Spleen (tissue), 11 donors: ENCODE measurements at regions not wholly inside any gene's neighbourhood (a gene's known extent, or its start where the extent isn't known, plus 50 kb on each side); places are given as distances from the start of the nearest gene placed in this dataset.

Source experiments
- DNase-seq: peaks from one replicate; pipeline ENCODE4 v3.0.0-alpha.2; 2020
- H3K27ac ChIP-seq, 8 donors: fragments of 200-600 bp; sonication (generic) in 7 of 8; 1 replicate in 4 of 8; 2 replicates in 4 of 8; pipeline versions ENCODE4 v1.5.0 to v1.8.0; 2016 to 2021; ENCODE audit warnings: inconsistent platforms in 4 of 8, mild to moderate bottlenecking in 4 of 8, moderate library complexity in 1 of 8
- H3K27me3 ChIP-seq, 7 donors: fragments of 200-600 bp; sonication (generic) in 6 of 7; replicated peaks in 1 of 7; 1 replicate in 4 of 7; 2 replicates in 3 of 7; pipeline versions ENCODE4 v1.5.0 to v1.8.0; 2016 to 2021; ENCODE audit warnings: inconsistent platforms in 3 of 7, mild to moderate bottlenecking in 1 of 7
- H3K36me3 ChIP-seq, 6 donors: fragments of 200-600 bp; sonication (generic) in 5 of 6; 1 replicate in 4 of 6; 2 replicates in 2 of 6; pipeline versions ENCODE4 v1.5.0 to v1.8.0; 2016 to 2021; ENCODE audit warnings: inconsistent platforms in 2 of 6
- H3K4me1 ChIP-seq, 6 donors: fragments of 200-600 bp; sonication (generic) in 5 of 6; 1 replicate in 3 of 6; 2 replicates in 3 of 6; pipeline versions ENCODE4 v1.5.0 to v1.8.0; 2016 to 2021; ENCODE audit warnings: inconsistent platforms in 3 of 6
- H3K4me3 ChIP-seq, 8 donors: fragments of 200-600 bp; sonication (generic) in 7 of 8; 1 replicate in 4 of 8; 2 replicates in 4 of 8; pipeline versions ENCODE4 v1.5.0 to v1.8.0; 2016 to 2021; ENCODE audit warnings: inconsistent platforms in 4 of 8, mild to moderate bottlenecking in 4 of 8, moderate library complexity in 2 of 8
- H3K9me3 ChIP-seq, 8 donors: fragments of 200-600 bp; sonication (generic) in 7 of 8; 1 replicate in 4 of 8; 2 replicates in 4 of 8; pipeline versions ENCODE4 v1.5.0 to v1.8.0; 2016 to 2021; ENCODE audit warnings: inconsistent platforms in 4 of 8
- CTCF ChIP-seq, 11 experiments: fragments of 200-600 bp in 7 of 11; fragments of 450-650 bp in 4 of 11; sonication (generic) in 4 of 11; IDR thresholded peaks in 8 of 11; conservative IDR thresholded peaks in 3 of 11; 1 replicate in 7 of 11; 2 replicates in 4 of 11; pipeline versions ENCODE4 v1.4.0 to v1.8.0; 2016 to 2021; ENCODE audit warnings: antibody characterized with exemption in 11 of 11, inconsistent platforms in 4 of 11, mild to moderate bottlenecking in 1 of 11
- POLR2A ChIP-seq, 3 donors: fragments of 450-650 bp; IDR thresholded peaks; one replicate each; pipeline ENCODE4 v1.5.1; 2017; ENCODE audit warnings: antibody characterized with exemption in 3 of 3, mild to moderate bottlenecking in 1 of 3
- POLR2AphosphoS5 ChIP-seq, 3 donors: sonication (generic); formaldehyde crosslinking; IDR thresholded peaks; one replicate each; pipeline ENCODE4 v1.5.1; 2017; ENCODE audit warnings: antibody characterized with exemption in 3 of 3
- WGBS, 5 donors: extraction: QIAGEN DNeasy Blood & Tissue Kit in 3 of 5; methylation state at CpG; one replicate each; pipeline versions ENCODE4 v1.1.5 to v1.1.7; 2013 to 2018; 5-methylcytosine and 5-hydroxymethylcytosine counted together
- intact Hi-C: fragments of 100-400 bp; cut with DNase I; formaldehyde crosslinking; loops from one replicate; pipeline ENCODE4 v1.15.0; 2023; ENCODE audit warnings: low total_unique reads
- donor health status: healthy with polysubstance abuse.
- donor health status: DM: no; HTN: no; CAD: no; lungs with moderate emphysema.
- donor health status: DM: no; HTN: no; CAD: no.
- donor health status: Bipolar disorder and iron deficiency.
- donor health status: healthy.
- donor health status: DM: no; HTN: no; CAD: no.
- donor health status: DM: yes; HTN: yes; CAD: no.

DNA sequence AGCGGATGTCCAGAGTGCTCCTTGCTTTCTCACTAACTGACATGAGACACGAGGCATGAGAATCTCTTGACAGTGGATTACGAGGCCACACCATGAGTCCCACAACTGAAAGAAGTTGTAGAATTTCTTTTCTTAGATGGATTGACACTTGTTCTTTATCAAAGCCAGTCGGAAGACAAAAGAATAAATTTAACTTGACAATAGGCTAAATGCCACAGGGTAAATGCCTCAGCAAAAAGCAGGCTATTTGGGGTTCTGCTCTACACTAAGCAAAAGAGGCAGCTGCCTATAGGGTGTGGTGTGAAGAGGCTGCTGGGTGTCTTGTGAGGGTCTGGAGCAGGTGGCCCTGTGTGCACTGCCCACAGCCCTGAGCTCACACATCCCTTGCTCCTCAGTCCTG lies 135.1 kb upstream of the SEMA6D start:
- no peak overlapping the region for H3K4me3 ChIP-seq
- intact Hi-C loops: no loop called here
- no peaks in the 10 kb centered on the region for H3K9me3 ChIP-seq
- no peaks in the 10 kb centered on the region for H3K36me3 ChIP-seq
- 82 to 91% (median 90%) methylated on average over 4 of the region's 4 CpGs for WGBS, 5 donors
- TF ChIP-seq POLR2A (IDR thresholded peaks at IDR 0.05) (no peak), POLR2AphosphoS5 (IDR thresholded peaks at IDR 0.05) (no peak)
- H3K27me3 ChIP-seq: no peaks in the 10 kb centered on the region
- peaks cover 0 to 3% (median 0%) of the 10 kb centered on the region in 6 donors for H3K4me1 ChIP-seq
- no peak overlapping the region for H3K27ac ChIP-seq
- no peak for DNase-seq

- no peak overlapping the region for H3K4me3 ChIP-seq
- H3K9me3 ChIP-seq: no peaks in the 10 kb centered on the region
- intact Hi-C loops: no loop called here
- no peaks in the 10 kb centered on the region for H3K36me3 ChIP-seq
- no peaks in the 10 kb centered on the region for H3K27me3 ChIP-seq
- no peak for TF ChIP-seq CTCF (IDR thresholded peaks at IDR 0.05 in 8 of 11, conservative IDR thresholded peaks at IDR 0.05 in 3 of 11)
- no peak for TF ChIP-seq POLR2A (IDR thresholded peaks at IDR 0.05)
- no peak for TF ChIP-seq POLR2AphosphoS5 (IDR thresholded peaks at IDR 0.05)
- 89 to 99% (median 93%) methylated on average over 3 of the region's 3 CpGs for WGBS, 5 donors
- no peaks in the 10 kb centered on the region for H3K4me1 ChIP-seq
- DNase-seq: no peak
- H3K27ac ChIP-seq: no peak overlapping the region
These were observed 133.0 kb upstream of the SEMA6D start for GRCh38 chr15:47584316-47584715.

GRCh38 chr15:47586653-47587224 lies 130.6 kb upstream of the SEMA6D start:
- 73 to 86% (median 78%) methylated on average over 6 of the region's 6 CpGs for WGBS, 5 donors
- DNase-seq: no peak
- Histone ChIP-seq H3K4me1 (no peaks in the 10 kb centered on the region), H3K4me3 (no peak overlapping the region), H3K27me3 (no peaks in the 10 kb centered on the region), H3K36me3 (no peaks in the 10 kb centered on the region), H3K27ac (no peak overlapping the region), H3K9me3 (no peaks in the 10 kb centered on the region)
- TF ChIP-seq POLR2AphosphoS5 (IDR thresholded peaks at IDR 0.05) (no peak), CTCF (IDR thresholded peaks at IDR 0.05 in 8 of 11, conservative IDR thresholded peaks at IDR 0.05 in 3 of 11) (no peak), POLR2A (IDR thresholded peaks at IDR 0.05) (no peak)
- intact Hi-C loops: no loop called here

DNA sequence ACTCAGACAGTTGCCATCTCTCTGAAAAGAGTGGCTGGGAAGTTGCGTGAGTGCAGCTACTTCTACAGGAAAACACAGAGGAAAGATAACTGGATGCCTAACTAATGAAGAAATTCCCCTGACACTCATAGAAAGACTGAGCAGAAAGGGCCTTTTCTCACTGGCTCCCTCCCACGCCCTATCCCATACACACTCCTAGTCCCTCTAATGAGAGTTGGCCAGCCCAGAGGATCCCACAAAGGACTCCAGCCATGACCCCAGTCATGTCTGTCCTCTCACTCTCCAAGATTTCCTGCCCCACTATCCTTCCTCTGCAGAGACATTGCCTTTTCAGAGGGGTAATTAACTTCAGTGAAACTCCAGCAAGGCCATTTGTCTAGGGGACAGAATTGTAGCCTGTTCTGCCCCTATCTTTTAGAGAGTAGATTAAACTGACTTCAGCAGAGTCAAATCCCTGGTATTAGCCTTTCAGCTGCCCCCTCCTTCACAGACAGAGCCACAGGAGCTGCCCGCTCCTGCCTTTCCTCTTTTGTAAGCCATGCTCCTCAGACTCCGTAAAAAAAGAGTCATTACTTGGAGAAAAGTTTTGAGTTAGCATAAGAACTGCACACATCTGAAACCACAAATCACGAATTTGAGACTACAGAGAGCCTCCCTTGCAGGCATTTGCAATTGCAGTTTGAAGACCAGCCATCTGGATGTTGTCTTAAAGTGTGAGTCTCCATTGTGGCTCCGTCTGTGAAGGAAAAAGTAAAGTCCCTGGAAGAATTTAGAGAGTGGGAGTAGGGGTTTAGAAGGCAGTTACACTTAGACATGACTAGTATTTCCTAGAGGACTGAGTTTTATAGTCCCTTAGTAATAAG lies 129.1 kb upstream of the SEMA6D start:
- no peaks in the 10 kb centered on the region for H3K36me3 ChIP-seq
- intact Hi-C loops: no loop called here
- WGBS, 5 donors: 51 to 74% (median 69%) methylated on average over 6 of the region's 6 CpGs
- no peak overlapping the region for H3K4me3 ChIP-seq
- TF ChIP-seq POLR2AphosphoS5 (IDR thresholded peaks at IDR 0.05) (no peak), CTCF (IDR thresholded peaks at IDR 0.05 in 8 of 11, conservative IDR thresholded peaks at IDR 0.05 in 3 of 11) (no peak), POLR2A (IDR thresholded peaks at IDR 0.05) (no peak)
- no peaks in the 10 kb centered on the region for H3K9me3 ChIP-seq
- no peak for DNase-seq
- H3K27me3 ChIP-seq: no peaks in the 10 kb centered on the region
- H3K27ac ChIP-seq: peak overlapping the region in 2 of 8 donors; percentile 5 to 45
- no peaks in the 10 kb centered on the region for H3K4me1 ChIP-seq
